Neuronal stem cell (in vitro differentiated cells): ENCODE measurements at regions not wholly inside any gene's neighbourhood (a gene's known extent, or its start where the extent isn't known, plus 50 kb on each side); places are given as distances from the start of the nearest gene placed in this dataset.

Source experiments
- DNase-seq: peaks from one replicate; pipeline ENCODE4 v3.0.0-alpha.2; 2013; ENCODE audit warnings: low spot score
- H2AFZ ChIP-seq: one replicate; pipeline ENCODE4 v1.6.1; 2013; ENCODE audit warnings: mild to moderate bottlenecking, low read length, inconsistent platforms
- H2AK5ac ChIP-seq: 2 replicates; pipeline ENCODE4 v1.6.1; 2013; ENCODE audit warnings: low read depth, mild to moderate bottlenecking, inconsistent platforms, low read length, moderate library complexity, mixed read lengths
- H2BK120ac ChIP-seq: 2 replicates; pipeline ENCODE4 v1.6.1; 2013; ENCODE audit warnings: low read depth, mild to moderate bottlenecking, inconsistent platforms, low read length, moderate library complexity, mixed read lengths
- H2BK12ac ChIP-seq: one replicate; pipeline ENCODE4 v1.6.1; 2013; ENCODE audit warnings: low read length, inconsistent platforms
- H2BK15ac ChIP-seq: 2 replicates; pipeline ENCODE4 v1.6.1; 2013; ENCODE audit warnings: mild to moderate bottlenecking, low read length, inconsistent platforms, mixed read lengths
- H2BK5ac ChIP-seq: one replicate; pipeline ENCODE4 v1.6.1; 2013; ENCODE audit warnings: inconsistent platforms, mild to moderate bottlenecking, low read length, moderate library complexity
- H3K14ac ChIP-seq: one replicate; pipeline ENCODE4 v1.6.1; 2013; ENCODE audit warnings: low read length, inconsistent platforms
- H3K18ac ChIP-seq: 2 replicates; pipeline ENCODE4 v1.6.1; 2013; ENCODE audit warnings: low read length, inconsistent platforms
- H3K23ac ChIP-seq: 2 replicates; pipeline ENCODE4 v1.6.1; 2013; ENCODE audit warnings: low read depth, mild to moderate bottlenecking, mixed read lengths, low read length, inconsistent platforms; ENCODE audit not compliant: poor library complexity
- H3K27ac ChIP-seq: replicated peaks from 3 replicates; pipeline ENCODE4 v1.5.1; 2013; ENCODE audit warnings: low read length, inconsistent platforms
- H3K27me3 ChIP-seq, 3 experiments: 2 replicates each; pipeline ENCODE4 v1.6.1; 2013; ENCODE audit warnings: low read length in 3 of 3, mild to moderate bottlenecking in 2 of 3, inconsistent platforms in 1 of 3, low read depth in 1 of 3, mixed read lengths in 1 of 3, moderate library complexity in 1 of 3; ENCODE audit not compliant: control insufficient read depth in 3 of 3, insufficient read depth in 3 of 3
- H3K36me3 ChIP-seq, 2 donors: replicated peaks in 1 of 2; 2 replicates each; pipeline ENCODE4 v1.6.1; 2013; ENCODE audit warnings: low read length in 2 of 2; ENCODE audit not compliant: control insufficient read depth in 2 of 2, insufficient read depth in 2 of 2
- H3K4ac ChIP-seq: 2 replicates; pipeline ENCODE4 v1.6.1; 2013; ENCODE audit warnings: inconsistent platforms, mild to moderate bottlenecking, low read length, moderate library complexity
- H3K4me1 ChIP-seq, 2 donors: 1 replicate in 1 of 2; 2 replicates in 1 of 2; pipeline ENCODE4 v1.6.1; 2013; ENCODE audit warnings: low read length in 2 of 2, low read depth in 1 of 2; ENCODE audit not compliant: control insufficient read depth in 2 of 2, insufficient read depth in 1 of 2
- H3K4me2 ChIP-seq: one replicate; pipeline ENCODE4 v1.6.1; 2013; ENCODE audit warnings: mild to moderate bottlenecking, low read length, inconsistent platforms; ENCODE audit not compliant: insufficient read depth, poor library complexity, severe bottlenecking
- H3K4me3 ChIP-seq, 2 donors: 2 replicates each; pipeline ENCODE4 v1.5.1; 2013; ENCODE audit warnings: low read length in 2 of 2, mild to moderate bottlenecking in 2 of 2, inconsistent platforms in 1 of 2, moderate library complexity in 1 of 2
- H3K79me1 ChIP-seq: one replicate; pipeline ENCODE4 v1.6.1; 2013; ENCODE audit warnings: low read depth, mild to moderate bottlenecking, inconsistent platforms, low read length, moderate library complexity
- H3K9ac ChIP-seq: one replicate; pipeline ENCODE4 v1.6.1; 2013; ENCODE audit warnings: mild to moderate bottlenecking, low read depth, low read length, inconsistent platforms; ENCODE audit not compliant: poor library complexity
- H3K9me3 ChIP-seq, 2 donors: replicated peaks in 1 of 2; 2 replicates each; pipeline versions ENCODE3 to v1.6.1; 2013; ENCODE audit warnings: low read length in 2 of 2, mild to moderate bottlenecking in 2 of 2, inconsistent platforms in 1 of 2, low read depth in 1 of 2, mixed read lengths in 1 of 2, moderate library complexity in 1 of 2; ENCODE audit not compliant: control insufficient read depth in 2 of 2, insufficient read depth in 1 of 2
- H4K8ac ChIP-seq: one replicate; pipeline ENCODE4 v1.6.1; 2013; ENCODE audit warnings: low read depth, mild to moderate bottlenecking, inconsistent platforms, low read length, moderate library complexity
- H4K91ac ChIP-seq: one replicate; pipeline ENCODE4 v1.6.1; 2013; ENCODE audit warnings: low read length, low read depth, mild to moderate bottlenecking, inconsistent platforms; ENCODE audit not compliant: poor library complexity
- WGBS, 2 donors: extraction: QIAGEN DNeasy Blood & Tissue Kit; methylation state at CpG; one replicate each; pipeline ENCODE4 v1.1.7; 2013; ENCODE audit warnings: missing lambda C conversion rate in 2 of 2, mixed read lengths in 1 of 2; ENCODE audit not compliant: insufficient read length in 2 of 2, insufficient replicate concordance in 1 of 2; ENCODE audit errors: extremely low coverage in 2 of 2; 5-methylcytosine and 5-hydroxymethylcytosine counted together

DNA sequence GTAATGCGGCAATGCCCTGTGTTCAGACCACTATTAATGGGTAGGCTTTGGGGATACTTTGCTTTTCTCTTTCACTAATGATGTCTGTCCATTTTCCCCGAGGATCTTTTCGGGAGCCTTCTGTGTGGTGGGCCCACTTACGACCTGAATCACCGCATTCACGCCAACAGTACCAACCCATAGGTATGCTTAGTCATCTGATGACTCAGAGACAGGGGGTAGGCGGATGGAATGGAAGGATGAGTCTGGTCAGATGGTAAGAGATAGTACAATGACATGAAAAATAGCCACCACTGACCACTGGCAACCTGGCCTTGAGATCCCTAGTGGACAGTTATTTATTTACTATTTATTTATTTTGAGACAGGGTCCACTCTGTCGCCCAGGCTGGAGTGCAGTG, 76.0 kb upstream of the DHRSX start:
- H3K4me3 ChIP-seq: no peak overlapping the region
- H3K36me3 ChIP-seq: no peaks in the 10 kb centered on the region
- H3K14ac ChIP-seq: no peak overlapping the region
- H2BK120ac ChIP-seq: no peak overlapping the region
- no peak overlapping the region for H3K18ac ChIP-seq
- H2BK15ac ChIP-seq: no peak overlapping the region
- H4K91ac ChIP-seq: no peak overlapping the region
- no peak overlapping the region for H2AFZ ChIP-seq
- no peak overlapping the region for H4K8ac ChIP-seq
- H2BK5ac ChIP-seq: no peak overlapping the region
- no peak for DNase-seq
- H3K27me3 ChIP-seq: peaks cover 0 to 8% (median 6%) of the 10 kb centered on the region in 3 experiments
- H3K4me1 ChIP-seq: peaks cover 0 to 4% of the 10 kb centered on the region in 2 donors
- H3K9ac ChIP-seq: no peak overlapping the region
- no peak overlapping the region for H3K23ac ChIP-seq
- H3K9me3 ChIP-seq: peaks cover 0 to 2% of the 10 kb centered on the region in 2 donors
- WGBS, 2 donors: no CpG with 5 or more reads among the region's 8 CpGs
- no peak overlapping the region for H2BK12ac ChIP-seq
- no peak overlapping the region for H3K4ac ChIP-seq
- no peak overlapping the region for H3K4me2 ChIP-seq
- no peak overlapping the region for H2AK5ac ChIP-seq
- no peaks in the 10 kb centered on the region for H3K79me1 ChIP-seq
- no peak overlapping the region for H3K27ac ChIP-seq

GRCh38 chrX:2574271-2574670, 73.5 kb upstream of the DHRSX start:
- no peak overlapping the region for H2BK5ac ChIP-seq
- peaks cover 0 to 4% of the 10 kb centered on the region in 2 donors for H3K4me1 ChIP-seq
- H3K9me3 ChIP-seq: peaks cover 0 to 2% of the 10 kb centered on the region in 2 donors

GRCh38 chrX:2572740-2573139, 72.0 kb upstream of the DHRSX start:
- H3K4ac ChIP-seq: no peak overlapping the region
- no peak overlapping the region for H2BK120ac ChIP-seq
- no peak overlapping the region for H3K4me2 ChIP-seq
- H2BK12ac ChIP-seq: no peak overlapping the region
- H3K14ac ChIP-seq: no peak overlapping the region
- no peak overlapping the region for H3K9ac ChIP-seq
- no peak overlapping the region for H2AK5ac ChIP-seq
- no peak overlapping the region for H3K27ac ChIP-seq
- no peak overlapping the region for H3K4me3 ChIP-seq
- H4K91ac ChIP-seq: no peak overlapping the region
- H3K36me3 ChIP-seq: no peaks in the 10 kb centered on the region
- H3K79me1 ChIP-seq: no peaks in the 10 kb centered on the region
- no peak for DNase-seq
- no CpG with 5 or more reads among the region's 7 CpGs for WGBS, 2 donors
- H3K4me1 ChIP-seq: peaks cover 0 to 1% of the 10 kb centered on the region in 2 donors
- no peak overlapping the region for H4K8ac ChIP-seq
- peak overlapping the region; percentile 47 for H2AFZ ChIP-seq
- no peaks in the 10 kb centered on the region for H3K27me3 ChIP-seq
- no peak overlapping the region for H2BK15ac ChIP-seq
- H3K23ac ChIP-seq: no peak overlapping the region
- H2BK5ac ChIP-seq: no peak overlapping the region
- H3K9me3 ChIP-seq: peaks cover 0 to 3% of the 10 kb centered on the region in 2 donors
- no peak overlapping the region for H3K18ac ChIP-seq

More at GRCh38 chrX:2574271-2574670, 73.5 kb upstream of the DHRSX start:
- Histone ChIP-seq H3K27ac (no peak overlapping the region), H3K27me3 (no peaks in the 10 kb centered on the region), H3K4ac (no peak overlapping the region), H3K36me3 (no peaks in the 10 kb centered on the region), H4K8ac (no peak overlapping the region), H2BK15ac (no peak overlapping the region), H3K4me2 (no peak overlapping the region), H3K9ac (no peak overlapping the region), H2BK12ac (no peak overlapping the region), H3K23ac (no peak overlapping the region), H3K79me1 (no peaks in the 10 kb centered on the region), H2AK5ac (no peak overlapping the region), H3K18ac (no peak overlapping the region), H2BK120ac (no peak overlapping the region), H4K91ac (no peak overlapping the region), H2AFZ (no peak overlapping the region), H3K4me3 (no peak overlapping the region), H3K14ac (no peak overlapping the region)
- no CpG with 5 or more reads among the region's 6 CpGs for WGBS, 2 donors
- no peak for DNase-seq

- H3K14ac ChIP-seq: no peak overlapping the region
- H2BK120ac ChIP-seq: no peak overlapping the region
- no peak overlapping the region for H2BK15ac ChIP-seq
- H2AFZ ChIP-seq: no peak overlapping the region
- H3K27ac ChIP-seq: no peak overlapping the region
- H3K9me3 ChIP-seq: peaks cover 0 to 1% of the 10 kb centered on the region in 2 donors
- no peaks in the 10 kb centered on the region for H3K4me1 ChIP-seq
- DNase-seq: no peak
- H3K79me1 ChIP-seq: no peaks in the 10 kb centered on the region
- no peak overlapping the region for H2BK12ac ChIP-seq
- H3K9ac ChIP-seq: no peak overlapping the region
- H2AK5ac ChIP-seq: no peak overlapping the region
- no CpG with 5 or more reads among the region's 6 CpGs for WGBS, 2 donors
- H3K4ac ChIP-seq: no peak overlapping the region
- H3K27me3 ChIP-seq: no peaks in the 10 kb centered on the region
- no peak overlapping the region for H3K23ac ChIP-seq
- no peak overlapping the region for H2BK5ac ChIP-seq
- H3K18ac ChIP-seq: no peak overlapping the region
- H4K8ac ChIP-seq: no peak overlapping the region
- no peak overlapping the region for H3K4me3 ChIP-seq
- no peak overlapping the region for H3K4me2 ChIP-seq
- H3K36me3 ChIP-seq: no peaks in the 10 kb centered on the region
- H4K91ac ChIP-seq: no peak overlapping the region
Observed at GRCh38 chrX:2568125-2568524, 67.3 kb upstream of the DHRSX start.
